Left ventricle myocardium inferior (tissue), 1 donor: ENCODE measurements at regions not wholly inside any gene's neighbourhood (a gene's known extent, or its start where the extent isn't known, plus 50 kb on each side); places are given as distances from the start of the nearest gene placed in this dataset.

ENCODE experiments used
- DNase-seq: peaks from one replicate; pipeline ENCODE4 v3.0.0-alpha.2; 2020
- H3K27ac ChIP-seq: fragments of 200-600 bp; replicated peaks from 2 replicates; pipeline ENCODE4 v1.8.0; 2021
- H3K27me3 ChIP-seq: fragments of 200-600 bp; 2 replicates; pipeline ENCODE4 v1.8.0; 2021; ENCODE audit warnings: low read depth
- H3K36me3 ChIP-seq: fragments of 200-600 bp; 2 replicates; pipeline ENCODE4 v1.8.0; 2021
- H3K4me1 ChIP-seq: fragments of 200-600 bp; 2 replicates; pipeline ENCODE4 v1.8.0; 2021
- H3K4me3 ChIP-seq: fragments of 200-600 bp; 2 replicates; pipeline ENCODE4 v1.8.0; 2021; ENCODE audit warnings: mild to moderate bottlenecking, moderate library complexity
- H3K9me3 ChIP-seq: fragments of 200-600 bp; replicated peaks from 2 replicates; pipeline ENCODE4 v1.8.0; 2021
- CTCF ChIP-seq: fragments of 200-600 bp; IDR thresholded peaks from 2 replicates; pipeline ENCODE4 v1.8.0; 2021; ENCODE audit warnings: antibody characterized with exemption, mild to moderate bottlenecking, borderline replicate concordance
- intact Hi-C: fragments of 100-400 bp; cut with micrococcal nuclease; formaldehyde crosslinking; loops from one replicate; pipeline ENCODE4 v1.11.0; 2022
- donor health status: DM: no; HTN: yes; CAD: no; lungs with severe emphysema.

- intact Hi-C loops: no loop called here
- Histone ChIP-seq H3K27me3 (peaks cover 65% of the 10 kb centered on the region), H3K9me3 (no peaks in the 10 kb centered on the region), H3K4me1 (no peaks in the 10 kb centered on the region), H3K27ac (no peak overlapping the region), H3K36me3 (no peaks in the 10 kb centered on the region), H3K4me3 (no peak overlapping the region)
- no peak for TF ChIP-seq CTCF
- DNase-seq: no peak
Observed at GRCh38 chr10:130543794-130544193, 407.6 kb downstream of the GLRX3 start.

- Histone ChIP-seq H3K4me3 (no peak overlapping the region), H3K27me3 (peaks cover 77% of the 10 kb centered on the region), H3K36me3 (no peaks in the 10 kb centered on the region), H3K4me1 (no peaks in the 10 kb centered on the region), H3K9me3 (no peaks in the 10 kb centered on the region), H3K27ac (no peak overlapping the region)
- intact Hi-C loops: no loop called here
- TF ChIP-seq CTCF: no peak
- DNase-seq: no peak
Observed at GRCh38 chr10:130545122-130545521, 408.9 kb downstream of the GLRX3 start.

GRCh38 chr10:130545697-130546096, 409.5 kb downstream of the GLRX3 start:
- Histone ChIP-seq H3K4me3 (no peak overlapping the region), H3K27me3 (peaks cover 83% of the 10 kb centered on the region), H3K27ac (no peak overlapping the region), H3K9me3 (no peaks in the 10 kb centered on the region), H3K36me3 (no peaks in the 10 kb centered on the region), H3K4me1 (no peaks in the 10 kb centered on the region)
- DNase-seq: no peak
- TF ChIP-seq CTCF: no peak
- intact Hi-C loops: no loop called here

- peaks cover 94% of the 10 kb centered on the region for H3K27me3 ChIP-seq
- H3K27ac ChIP-seq: no peak overlapping the region
- no peak for TF ChIP-seq CTCF
- no peaks in the 10 kb centered on the region for H3K4me1 ChIP-seq
- H3K4me3 ChIP-seq: no peak overlapping the region
- H3K9me3 ChIP-seq: no peaks in the 10 kb centered on the region
- DNase-seq: no peak
- no peaks in the 10 kb centered on the region for H3K36me3 ChIP-seq
- intact Hi-C loops: no loop called here
Observed at GRCh38 chr10:130546841-130547240, 410.6 kb downstream of the GLRX3 start.

- no peaks in the 10 kb centered on the region for H3K9me3 ChIP-seq
- H3K36me3 ChIP-seq: no peaks in the 10 kb centered on the region
- DNase-seq: no peak
- TF ChIP-seq CTCF: no peak
- no peak overlapping the region for H3K4me3 ChIP-seq
- intact Hi-C loops: no loop called here
- peaks cover 98% of the 10 kb centered on the region for H3K27me3 ChIP-seq
- H3K4me1 ChIP-seq: no peaks in the 10 kb centered on the region
- H3K27ac ChIP-seq: no peak overlapping the region
Observed at GRCh38 chr10:130547368-130547767, 411.2 kb downstream of the GLRX3 start.
